ENCODE measurements at regions not wholly inside any gene's neighbourhood (a gene's known extent, or its start where the extent isn't known, plus 50 kb on each side); places are given as distances from the start of the nearest gene placed in this dataset.

DNA sequence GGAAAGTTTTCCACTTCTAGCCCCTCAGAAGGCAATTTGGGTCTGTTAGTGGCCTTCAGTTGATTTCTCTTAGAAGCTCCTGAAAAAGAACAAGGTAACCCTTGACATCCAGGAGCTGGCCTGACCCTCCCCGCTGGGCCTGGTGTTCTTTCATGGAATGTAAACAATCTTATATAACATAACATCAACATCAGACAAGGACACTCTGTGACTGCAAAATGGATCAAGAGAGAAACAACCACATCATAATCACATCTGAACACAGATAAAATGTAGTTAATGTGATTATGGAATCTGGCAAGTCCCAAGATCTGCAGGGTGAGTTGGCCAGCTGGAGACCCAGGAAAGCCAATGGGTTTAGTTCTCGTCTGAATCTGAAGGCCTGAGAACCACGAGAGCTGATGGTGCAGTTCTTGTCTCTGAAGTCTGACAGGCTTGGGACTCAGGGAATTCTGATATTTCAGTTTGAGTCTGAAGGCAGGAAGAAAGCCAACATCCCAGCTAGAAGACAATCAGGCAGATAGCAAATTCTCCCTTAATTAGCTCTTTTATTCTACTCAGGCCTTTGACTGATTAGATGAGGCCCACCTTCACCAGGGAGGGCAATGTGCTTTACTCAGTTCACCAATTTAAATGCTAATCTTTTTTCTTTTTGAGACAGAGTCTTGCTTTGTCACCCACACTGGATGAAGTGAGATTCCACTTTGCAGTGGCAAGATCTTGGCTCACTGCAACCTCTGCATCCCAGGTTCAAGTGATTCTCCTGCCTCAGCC is 91.4 kb upstream of the NAMPT start:
- intact Hi-C loops (cut with micrococcal nuclease) = no loop called here
- no peak for TF ChIP-seq CTCF (IDR thresholded peaks at IDR 0.05)

DNA sequence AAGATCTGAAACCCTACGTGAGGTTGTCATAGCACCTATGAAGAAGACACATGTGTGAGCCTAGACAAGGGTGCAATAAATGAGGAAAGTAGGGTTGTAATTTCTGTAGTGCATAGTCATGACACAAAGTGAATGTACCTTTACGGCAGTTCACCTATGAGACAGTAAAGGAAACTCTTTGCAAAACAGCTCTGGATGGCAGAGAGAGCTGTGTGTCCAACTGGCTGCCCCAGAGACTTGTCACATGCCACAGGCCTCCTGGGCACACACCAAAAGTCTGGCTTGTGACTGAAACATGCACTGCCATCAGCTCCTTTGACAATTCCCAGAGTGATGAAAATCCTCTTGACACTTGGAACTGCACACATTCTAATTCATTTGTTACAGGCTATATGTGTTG is 90.7 kb upstream of the NAMPT start:
- Histone ChIP-seq H3K9me3 (ENCODE audit: control insufficient read depth, insufficient read depth, low read length) (no peaks in the 10 kb centered on the region), H3K36me3 (ENCODE audit: control insufficient read depth, insufficient read depth, low read length) (no peaks in the 10 kb centered on the region), H3K27ac (ENCODE audit: low read length) (no peak overlapping the region), H3K27me3 (ENCODE audit: control insufficient read depth, insufficient read depth, low read length) (no peaks in the 10 kb centered on the region), H3K4me1 (ENCODE audit: control insufficient read depth, insufficient read depth, low read length) (no peaks in the 10 kb centered on the region), H3K4me3 (ENCODE audit: low read length) (no peak overlapping the region)
- no peak for ATAC-seq
- Mint-ChIP-seq H3K36me3 (no peaks in the 10 kb centered on the region), H3K4me1 (peaks cover 0 to 5% of the 10 kb centered on the region in 2 donors), H3K4me3 (no peak overlapping the region), H3K27ac (no peak overlapping the region), H3K27me3 (ENCODE audit: low read depth in 2 of 2) (peaks cover 0 to 4% of the 10 kb centered on the region in 2 donors), H3K9me3 (no peaks in the 10 kb centered on the region)
- no peak for TF ChIP-seq CTCF (IDR thresholded peaks at IDR 0.05)
- WGBS (ENCODE audit: insufficient coverage) = 81% methylated on average over 2 of the region's 2 CpGs
- intact Hi-C loops (cut with micrococcal nuclease) = no loop called here
- DNase-seq = no peak

More for the DNA sequence above, 91.4 kb upstream of the NAMPT start:
- Histone ChIP-seq H3K4me3 (ENCODE audit: low read length) (no peak overlapping the region), H3K9me3 (ENCODE audit: control insufficient read depth, insufficient read depth, low read length) (no peaks in the 10 kb centered on the region), H3K27me3 (ENCODE audit: control insufficient read depth, insufficient read depth, low read length) (no peaks in the 10 kb centered on the region), H3K4me1 (ENCODE audit: control insufficient read depth, insufficient read depth, low read length) (no peaks in the 10 kb centered on the region), H3K36me3 (ENCODE audit: control insufficient read depth, insufficient read depth, low read length) (no peaks in the 10 kb centered on the region), H3K27ac (ENCODE audit: low read length) (no peak overlapping the region)
- Mint-ChIP-seq H3K4me3 (no peak overlapping the region), H3K4me1 (peaks cover 0 to 5% of the 10 kb centered on the region in 2 donors), H3K27ac (no peak overlapping the region), H3K27me3 (ENCODE audit: low read depth in 2 of 2) (peaks cover 0 to 7% of the 10 kb centered on the region in 2 donors), H3K36me3 (no peaks in the 10 kb centered on the region), H3K9me3 (no peaks in the 10 kb centered on the region)
- WGBS (ENCODE audit: insufficient coverage) = 95% methylated on average over 3 of the region's 3 CpGs
- ATAC-seq (no peak), DNase-seq (no peak)

DNA sequence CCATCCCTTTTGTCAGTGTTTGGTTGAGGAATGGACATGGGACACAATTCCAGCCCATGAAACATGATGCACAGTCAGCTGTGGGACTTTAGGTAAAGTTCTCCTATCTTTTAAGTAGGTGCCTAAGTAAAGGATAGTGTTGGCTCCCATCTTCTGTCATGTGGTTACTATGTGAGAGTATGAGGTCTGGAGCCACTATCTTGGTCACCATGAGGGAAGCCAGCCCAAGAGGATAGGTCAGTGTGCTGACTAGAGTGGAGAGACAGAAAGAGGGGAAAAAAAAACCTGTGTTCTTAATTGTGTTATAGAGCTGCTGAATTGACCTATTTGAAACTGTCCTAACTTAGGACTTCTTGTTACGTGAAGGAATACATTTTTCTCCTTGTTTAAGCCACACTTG is 89.7 kb upstream of the NAMPT start:
- Mint-ChIP-seq H3K4me1 (peaks cover 0 to 5% of the 10 kb centered on the region in 2 donors), H3K36me3 (no peaks in the 10 kb centered on the region), H3K9me3 (no peaks in the 10 kb centered on the region), H3K27me3 (ENCODE audit: low read depth in 2 of 2) (peaks cover 0 to 4% of the 10 kb centered on the region in 2 donors), H3K27ac (no peak overlapping the region), H3K4me3 (no peak overlapping the region)
- Histone ChIP-seq H3K27ac (ENCODE audit: low read length) (no peak overlapping the region), H3K4me1 (ENCODE audit: control insufficient read depth, insufficient read depth, low read length) (no peaks in the 10 kb centered on the region), H3K4me3 (ENCODE audit: low read length) (no peak overlapping the region), H3K27me3 (ENCODE audit: control insufficient read depth, insufficient read depth, low read length) (no peaks in the 10 kb centered on the region), H3K9me3 (ENCODE audit: control insufficient read depth, insufficient read depth, low read length) (no peaks in the 10 kb centered on the region), H3K36me3 (ENCODE audit: control insufficient read depth, insufficient read depth, low read length) (no peaks in the 10 kb centered on the region)
- no peak for TF ChIP-seq CTCF (IDR thresholded peaks at IDR 0.05)
- DNase-seq (no peak), ATAC-seq (no peak)
- 100% methylated on average over 1 of the region's 1 CpG for WGBS (ENCODE audit: insufficient coverage)
- intact Hi-C loops (cut with micrococcal nuclease) = no loop called here
